Epidermal melanocyte (primary cell): ENCODE measurements at regions not wholly inside any gene's neighbourhood (a gene's known extent, or its start where the extent isn't known, plus 50 kb on each side); places are given as distances from the start of the nearest gene placed in this dataset.
"Not testable (repeated sequence)": the region's sequence is repeated elsewhere in the genome, so short reads cannot be mapped to it uniquely, and the experiment has no call there.

Experiments used
- DNase-seq: peaks from one replicate; pipeline ENCODE4 v3.0.0; 2011; ENCODE audit warnings: low spot score; ENCODE audit not compliant: insufficient read length

GRCh38 chr14:46147452-46147851, 504.1 kb downstream of the RPL10L start:
- no peak for DNase-seq

GRCh38 chr14:46147024-46147423, 504.6 kb downstream of the RPL10L start:
- no peak for DNase-seq

- no peak for DNase-seq
Observed at GRCh38 chr14:46140445-46140844, 511.1 kb downstream of the RPL10L start.

- DNase-seq = no peak
Observed at GRCh38 chr14:46139649-46140048, 511.9 kb downstream of the RPL10L start.

GRCh38 chr14:46137786-46138185, 513.8 kb downstream of the RPL10L start:
- no peak for DNase-seq

GRCh38 chr14:46136456-46136855, 515.1 kb downstream of the RPL10L start:
- no peak for DNase-seq

- DNase-seq = no peak
Observed at GRCh38 chr14:46108228-46108627, 543.4 kb downstream of the RPL10L start.

- not testable (repeated sequence) for DNase-seq
Observed at GRCh38 chr14:46100901-46101300, 550.7 kb downstream of the RPL10L start.

DNA sequence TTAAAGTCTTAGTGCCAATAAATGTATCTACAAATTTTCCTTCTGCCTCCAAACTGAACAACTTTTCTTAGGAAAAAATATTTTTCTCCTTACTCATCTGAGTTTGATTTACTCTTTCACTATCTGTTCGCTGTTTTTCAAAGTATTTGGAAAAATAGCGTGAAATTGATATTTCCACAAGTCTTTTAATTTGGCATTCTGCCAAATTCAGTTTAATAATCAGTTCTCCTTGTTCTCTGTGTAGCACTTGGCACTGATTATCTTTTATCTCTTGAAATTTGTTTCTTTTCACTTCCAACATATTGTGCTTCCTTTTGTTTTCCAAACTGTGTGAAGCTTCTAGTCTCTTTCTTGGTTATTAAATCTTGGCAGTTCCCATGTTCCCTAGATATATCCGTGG, 559.8 kb downstream of the RPL10L start:
- DNase-seq = no peak

DNA sequence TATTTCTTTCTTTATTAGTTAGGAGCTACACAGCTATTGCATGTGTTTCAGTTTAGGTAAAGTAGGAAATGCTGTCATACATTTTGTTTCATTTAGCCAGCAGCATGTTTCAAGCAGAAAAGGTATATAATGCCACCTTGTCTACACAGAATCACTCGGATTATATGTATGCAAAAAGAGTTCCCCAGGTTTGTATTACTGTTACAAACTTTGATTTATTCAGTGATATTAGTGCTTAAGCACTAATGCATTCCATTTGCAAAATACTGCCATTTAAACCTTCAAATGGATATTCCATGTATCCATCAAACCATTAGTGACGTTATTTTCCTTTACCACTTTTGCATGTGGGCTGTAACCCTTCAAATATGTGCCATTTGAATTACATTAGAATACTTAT, 564.0 kb downstream of the RPL10L start:
- DNase-seq = no peak

GRCh38 chr14:46074061-46074460, 577.5 kb downstream of the RPL10L start:
- DNase-seq = no peak

DNA sequence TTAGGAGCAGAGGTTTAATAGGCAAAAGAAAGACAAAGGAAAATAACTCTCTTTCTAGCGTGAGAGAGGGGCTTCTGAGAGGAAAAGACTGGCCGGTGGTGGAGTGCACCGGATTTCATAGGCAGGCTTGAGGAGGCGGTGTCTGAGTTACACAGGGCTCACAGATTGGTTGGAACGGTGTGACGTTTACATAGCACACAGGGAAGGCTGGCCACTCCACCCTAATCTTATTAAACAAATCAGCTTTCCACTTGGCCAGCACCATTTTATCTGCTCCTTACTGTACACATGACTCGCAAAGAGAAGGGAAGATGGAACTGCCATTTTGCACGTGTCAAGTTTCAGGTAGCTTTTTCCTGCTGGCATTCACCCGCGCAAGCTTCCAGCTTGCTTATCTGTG, 587.7 kb downstream of the RPL10L start:
- no peak for DNase-seq

GRCh38 chr14:46058964-46059563, 592.5 kb downstream of the RPL10L start:
- no peak for DNase-seq

GRCh38 chr14:46057799-46058198, 593.8 kb downstream of the RPL10L start:
- no peak for DNase-seq

DNA sequence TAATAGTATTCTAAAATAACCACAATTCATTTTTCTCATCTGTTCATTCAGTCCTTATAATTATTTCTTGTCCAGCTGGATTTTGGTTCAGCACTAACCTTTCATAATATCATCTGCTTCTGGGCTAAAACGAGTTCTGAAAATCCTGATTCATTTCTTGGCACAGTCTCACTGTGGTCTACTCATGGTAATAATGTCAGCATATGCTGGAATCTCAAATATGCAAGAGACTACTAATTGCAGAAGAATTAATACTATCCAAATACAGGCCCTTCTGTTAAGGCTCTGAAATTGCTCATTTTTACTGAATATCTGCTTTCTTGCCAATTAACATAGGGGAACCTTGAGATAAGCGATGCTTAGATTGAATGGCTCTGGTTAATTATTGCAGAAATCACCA, 597.1 kb downstream of the RPL10L start:
- DNase-seq = no peak

- no peak for DNase-seq
Observed at GRCh38 chr14:46053221-46053620, 598.4 kb downstream of the RPL10L start.

- DNase-seq = no peak
Observed at GRCh38 chr14:46051796-46052195, 599.8 kb downstream of the RPL10L start.

DNA sequence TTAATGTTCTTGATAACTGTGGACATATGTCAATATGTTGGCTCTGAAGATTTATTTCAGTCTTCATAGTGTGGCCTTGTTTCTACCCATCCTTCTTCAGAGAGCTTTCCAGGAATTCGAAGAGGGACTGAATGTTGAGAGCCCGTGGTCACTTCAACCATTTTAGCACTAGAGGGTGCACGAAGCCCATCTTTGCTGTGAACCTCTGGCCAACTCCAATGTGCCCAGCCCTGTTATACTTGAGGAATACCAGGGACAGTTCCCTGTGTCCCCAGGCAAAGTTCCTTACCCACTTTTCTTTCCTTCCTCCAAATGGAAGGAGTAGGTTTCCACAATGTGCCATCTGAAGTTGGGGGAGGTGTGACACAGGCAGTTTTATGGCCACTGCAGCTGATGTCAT, 603.5 kb downstream of the RPL10L start:
- DNase-seq = no peak

DNA sequence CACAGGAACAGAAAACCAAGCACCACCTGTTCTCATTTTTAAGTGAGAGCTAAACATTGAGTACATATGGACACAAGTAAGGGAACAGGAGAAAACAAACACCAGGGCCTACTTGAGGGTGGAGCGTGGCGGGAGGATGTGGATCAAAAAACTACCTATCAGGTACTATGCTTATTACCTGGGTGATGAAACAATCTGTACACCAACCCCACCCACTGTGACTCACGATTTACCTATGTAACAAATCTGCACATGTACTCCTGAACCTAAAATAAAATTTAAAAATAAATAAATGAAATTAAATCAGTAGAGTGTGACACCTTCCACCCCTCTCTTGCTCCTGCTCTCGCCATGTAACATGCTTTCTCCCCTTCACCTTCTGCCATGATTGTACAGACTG, 615.5 kb downstream of the RPL10L start:
- no peak for DNase-seq

- no peak for DNase-seq
Observed at GRCh38 chr14:46034305-46034704, 617.3 kb downstream of the RPL10L start.

DNA sequence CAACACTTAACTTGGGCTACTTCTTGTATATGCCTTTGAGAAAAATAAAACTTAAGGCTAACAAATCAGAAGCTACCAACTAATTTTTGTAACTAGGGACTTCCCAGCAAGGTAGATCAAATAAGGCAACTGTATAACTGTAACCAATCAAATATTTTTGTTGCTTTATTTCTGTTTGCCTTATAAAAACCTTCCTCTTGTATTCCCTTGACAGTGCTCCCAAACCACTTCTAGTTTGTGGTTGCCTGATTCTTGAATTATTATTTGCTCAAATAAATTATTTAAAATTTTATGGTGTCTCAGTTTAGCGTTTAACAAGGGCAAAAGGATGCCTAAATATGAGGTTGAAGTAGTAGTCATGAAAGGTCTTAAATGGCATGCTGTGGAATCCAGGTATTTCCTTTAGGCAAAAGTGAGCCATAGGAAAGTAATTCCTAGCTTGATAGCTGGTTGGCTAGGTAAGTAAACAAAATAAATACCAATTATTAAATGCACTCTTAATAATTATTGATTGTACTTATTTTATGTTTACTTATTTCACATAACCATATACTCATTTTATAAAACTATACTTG, 632.6 kb downstream of the RPL10L start:
- no peak for DNase-seq

DNA sequence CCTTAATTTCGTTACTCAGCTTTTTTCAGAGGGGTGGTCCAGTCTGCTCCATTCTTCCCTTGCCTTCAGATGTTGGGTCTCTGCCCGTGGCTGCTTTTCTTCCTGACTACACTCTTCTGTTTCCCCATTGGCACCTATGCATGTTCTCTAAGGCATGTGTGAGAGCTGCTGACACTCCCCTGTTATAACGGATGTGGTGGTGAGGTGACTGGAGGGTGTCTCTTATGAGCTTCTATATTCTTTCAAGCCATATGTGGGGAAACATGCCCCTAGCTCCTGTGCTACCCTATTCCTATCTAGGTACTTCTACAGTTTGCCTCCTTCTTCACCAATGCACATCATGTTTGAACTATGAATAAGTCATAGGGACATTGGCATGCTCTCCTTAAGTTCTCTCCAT, 643.2 kb downstream of the RPL10L start:
- no peak for DNase-seq

DNA sequence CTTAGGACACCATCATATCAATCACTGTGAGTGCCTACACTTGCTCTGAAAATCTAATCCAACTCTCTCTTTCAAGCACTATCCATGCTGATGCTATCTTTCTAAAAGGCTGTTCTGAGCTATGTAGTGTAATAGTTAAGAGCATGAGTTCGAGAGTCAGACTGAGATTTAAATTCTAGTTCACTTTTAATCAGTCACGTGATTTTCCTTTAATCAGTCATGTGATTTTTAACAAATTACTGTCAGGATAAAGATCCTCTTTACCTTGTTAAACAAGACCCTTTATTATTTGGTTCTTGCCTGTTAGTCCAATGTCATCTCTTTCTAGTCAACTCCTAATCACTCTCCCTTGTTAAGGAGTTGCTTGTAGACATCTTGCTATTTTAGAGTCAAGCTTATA, 653.0 kb downstream of the RPL10L start:
- DNase-seq = no peak

GRCh38 chr14:45990252-45990651, 661.3 kb downstream of the RPL10L start:
- no peak for DNase-seq
